HEK293 (cell line): ENCODE measurements at regions not wholly inside any gene's neighbourhood (a gene's known extent, or its start where the extent isn't known, plus 50 kb on each side); places are given as distances from the start of the nearest gene placed in this dataset.
"Not testable (repeated sequence)": the region's sequence is repeated elsewhere in the genome, so short reads cannot be mapped to it uniquely, and the experiment has no call there.

ENCODE experiments used
- CTCF ChIA-PET: fragments of 350-600 bp; formaldehyde crosslinking; extraction: SDS; loops from one replicate; lab custom pipeline; 2021; ENCODE audit warnings: antibody characterized with exemption; lab: Yijun Ruan, JAX
- POLR2A ChIA-PET: fragments of 300-600 bp; formaldehyde crosslinking; extraction: SDS; loops from one replicate; lab custom pipeline; 2020; ENCODE audit warnings: antibody characterized with exemption, inconsistent platforms; lab: Yijun Ruan, JAX
- H3K27ac ChIP-seq: fragments of 200-500 bp; sonication (Bioruptor generic); 2 replicates; pipeline ENCODE4 v1.5.1; 2014; ENCODE audit warnings: low read depth, low read length, control low read depth, inconsistent platforms; ENCODE audit errors: extremely low read depth
- H3K36me3 ChIP-seq, 2 experiments: fragments of 200-500 bp in 1 of 2; sonication (Bioruptor generic) in 1 of 2; 1 replicate in 1 of 2; 2 replicates in 1 of 2; pipeline ENCODE4 v1.5.1; 2014 to 2017; ENCODE audit warnings: inconsistent platforms in 2 of 2, low read length in 2 of 2; ENCODE audit not compliant: control insufficient read depth in 2 of 2, insufficient read depth in 1 of 2
- H3K4me1 ChIP-seq: fragments of 200-500 bp; sonication (Bioruptor generic); 2 replicates; pipeline ENCODE4 v1.5.1; 2014; ENCODE audit warnings: mild to moderate bottlenecking, low read length, inconsistent platforms; ENCODE audit not compliant: control insufficient read depth, insufficient read depth
- H3K4me3 ChIP-seq: 2 replicates; pipeline ENCODE4 v1.5.1; 2011; ENCODE audit warnings: low read depth, mild to moderate bottlenecking, control low read depth, low read length, moderate library complexity
- H3K9me3 ChIP-seq: fragments of 200-500 bp; sonication (Bioruptor generic); 2 replicates; pipeline ENCODE4 v1.5.1; 2014; ENCODE audit warnings: low read depth, low read length, inconsistent platforms; ENCODE audit not compliant: control insufficient read depth, insufficient read depth
- CTCF ChIP-seq: fragments of 450-650 bp; formaldehyde crosslinking; IDR thresholded peaks from 2 replicates; pipeline ENCODE4 v1.5.1; 2016; ENCODE audit warnings: missing biosample characterization, missing genetic modification characterization
- KLF8 ChIP-seq: fragments of 450-650 bp; formaldehyde crosslinking; IDR thresholded peaks from 2 replicates; pipeline ENCODE4 v1.5.1; 2016; ENCODE audit warnings: missing biosample characterization, missing genetic modification characterization
- MEIS1 ChIP-seq: sonication (generic); formaldehyde crosslinking; IDR thresholded peaks from 2 replicates; pipeline ENCODE4 v1.8.1; 2022; ENCODE audit warnings: missing genetic modification reagents, mild to moderate bottlenecking, borderline replicate concordance
- OVOL3 ChIP-seq: fragments of 450-650 bp; formaldehyde crosslinking; IDR thresholded peaks from 2 replicates; pipeline ENCODE4 v1.5.1; 2016; ENCODE audit warnings: missing biosample characterization, missing genetic modification characterization
- PRDM10 ChIP-seq: fragments of 450-650 bp; formaldehyde crosslinking; IDR thresholded peaks from 2 replicates; pipeline ENCODE4 v1.5.1; 2016; ENCODE audit warnings: missing biosample characterization, missing genetic modification characterization
- PRDM6 ChIP-seq: fragments of 450-650 bp; formaldehyde crosslinking; IDR thresholded peaks from 2 replicates; pipeline ENCODE4 v1.5.1; 2017; ENCODE audit warnings: missing biosample characterization, missing genetic modification characterization
- ZBTB6 ChIP-seq: fragments of 450-650 bp; formaldehyde crosslinking; IDR thresholded peaks from 2 replicates; pipeline ENCODE4 v1.5.1; 2017; ENCODE audit warnings: missing biosample characterization, missing genetic modification characterization
- ZNF248 ChIP-seq: fragments of 450-650 bp; formaldehyde crosslinking; IDR thresholded peaks from 2 replicates; pipeline ENCODE4 v1.5.1; 2017; ENCODE audit warnings: missing biosample characterization, missing genetic modification characterization
- ZNF26 ChIP-seq: fragments of 450-650 bp; formaldehyde crosslinking; IDR thresholded peaks from 2 replicates; pipeline ENCODE4 v1.5.1; 2016; ENCODE audit warnings: missing biosample characterization, missing genetic modification characterization
- ZNF362 ChIP-seq: fragments of 450-650 bp; formaldehyde crosslinking; IDR thresholded peaks from 2 replicates; pipeline ENCODE4 v1.5.1; 2016; ENCODE audit warnings: missing biosample characterization, missing genetic modification characterization
- ZNF610 ChIP-seq: fragments of 450-650 bp; formaldehyde crosslinking; IDR thresholded peaks from 2 replicates; pipeline ENCODE4 v1.5.1; 2016; ENCODE audit warnings: missing biosample characterization, missing genetic modification characterization, borderline replicate concordance
- ZNF670 ChIP-seq: fragments of 450-650 bp; formaldehyde crosslinking; IDR thresholded peaks from 2 replicates; pipeline ENCODE4 v1.5.1; 2016; ENCODE audit warnings: missing biosample characterization, missing genetic modification characterization, low read depth
- ZNF707 ChIP-seq: fragments of 450-650 bp; formaldehyde crosslinking; IDR thresholded peaks from 2 replicates; pipeline ENCODE4 v1.5.1; 2016; ENCODE audit warnings: missing biosample characterization, missing genetic modification characterization
- ZXDB ChIP-seq: fragments of 450-650 bp; formaldehyde crosslinking; IDR thresholded peaks from 2 replicates; pipeline ENCODE4 v1.5.1; 2016; ENCODE audit warnings: missing biosample characterization, missing genetic modification characterization

GRCh38 chr2:123518367-123518766 lies 506.7 kb upstream of the CNTNAP5 start (continued):
- TF ChIP-seq ZNF26 (tag by site-specific recombination) = no peak
- no peak for TF ChIP-seq PRDM6 (tag by site-specific recombination)
- TF ChIP-seq, all 188 proteins: peak for 0

GRCh38 chr2:123521854-123522253 lies 503.2 kb upstream of the CNTNAP5 start:
- Histone ChIP-seq H3K9me3 (no peaks in the 10 kb centered on the region), H3K4me1 (no peaks in the 10 kb centered on the region), H3K27ac (no peak overlapping the region), H3K4me3 (no peak overlapping the region), H3K36me3 (no peaks in the 10 kb centered on the region)
- ChIA-PET CTCF (no interaction called here), POLR2A (no interaction called here)
- no peak for TF ChIP-seq ZNF362 (tag by site-specific recombination)
- TF ChIP-seq ZNF248 (tag by site-specific recombination) = no peak
- TF ChIP-seq ZNF610 (tag by site-specific recombination) = no peak
- TF ChIP-seq PRDM10 (tag by site-specific recombination) = no peak
- TF ChIP-seq ZBTB6 = no peak
- TF ChIP-seq ZXDB (tag by site-specific recombination) = no peak
- no peak for TF ChIP-seq CTCF
- no peak for TF ChIP-seq MEIS1
- TF ChIP-seq OVOL3 (tag by site-specific recombination) = no peak
- no peak for TF ChIP-seq ZNF707 (tag by site-specific recombination)
- TF ChIP-seq ZNF670 (tag by site-specific recombination) = no peak
- TF ChIP-seq KLF8 (tag by site-specific recombination) = no peak

- POLR2A ChIA-PET, H3K27ac ChIP-seq, H3K9me3 ChIP-seq, H3K36me3 ChIP-seq, H3K4me3 ChIP-seq, H3K4me1 ChIP-seq, CTCF ChIA-PET: not testable (repeated sequence)
Observed at GRCh38 chr2:123522498-123522897, 502.6 kb upstream of the CNTNAP5 start.
